ENCODE measurements at regions not wholly inside any gene's neighbourhood (a gene's known extent, or its start where the extent isn't known, plus 50 kb on each side); places are given as distances from the start of the nearest gene placed in this dataset.

DNA sequence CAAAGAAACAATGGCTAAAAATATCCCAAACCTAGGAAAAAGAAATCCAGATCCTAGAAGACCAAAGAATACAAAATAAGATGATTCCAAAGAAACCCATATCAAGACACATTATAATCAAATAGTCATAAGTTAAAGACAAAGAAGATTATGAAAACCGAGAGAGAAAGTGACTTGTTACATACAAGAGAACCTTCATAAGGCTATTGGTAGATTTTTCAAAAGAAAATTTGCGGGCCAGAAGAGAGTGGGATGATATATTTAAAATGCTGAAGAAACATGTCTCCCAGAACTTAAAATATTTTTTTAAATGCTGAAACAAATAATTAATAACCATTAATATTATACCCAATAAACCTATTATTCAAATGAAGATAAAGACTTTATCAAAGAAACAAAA, 687.3 kb downstream of the TLE4 start:
- peaks cover 0 to 15% of the 10 kb centered on the region in 2 experiments for H3K9me3 ChIP-seq (ENCODE audit: control insufficient read depth in 1 of 2, insufficient read depth in 1 of 2, low read length in 2 of 2)
- CTCF ChIA-PET, result no interaction called here
- POLR2A ChIA-PET, result no interaction called here
- H3K27ac Mint-ChIP-seq, result no peak overlapping the region
- H3K4me1 Mint-ChIP-seq (ENCODE audit: low read depth), result no peaks in the 10 kb centered on the region
- H3K27ac ChIP-seq (ENCODE audit: low read depth in 1 of 2, low read length in 2 of 2), result no peak overlapping the region
- DNase-seq (no peak), ATAC-seq (ENCODE audit: poor library complexity) (no peak)
- peaks cover 12% of the 10 kb centered on the region for H3K9me3 Mint-ChIP-seq
- no peaks in the 10 kb centered on the region for H3K27me3 ChIP-seq (ENCODE audit: control insufficient read depth in 1 of 2, insufficient read depth in 2 of 2, low read length in 2 of 2)
- H3K4me3 Mint-ChIP-seq, result no peak overlapping the region
- no peak overlapping the region for H3K4me3 ChIP-seq (ENCODE audit: low read length)
- TF ChIP-seq, protein P1, sequence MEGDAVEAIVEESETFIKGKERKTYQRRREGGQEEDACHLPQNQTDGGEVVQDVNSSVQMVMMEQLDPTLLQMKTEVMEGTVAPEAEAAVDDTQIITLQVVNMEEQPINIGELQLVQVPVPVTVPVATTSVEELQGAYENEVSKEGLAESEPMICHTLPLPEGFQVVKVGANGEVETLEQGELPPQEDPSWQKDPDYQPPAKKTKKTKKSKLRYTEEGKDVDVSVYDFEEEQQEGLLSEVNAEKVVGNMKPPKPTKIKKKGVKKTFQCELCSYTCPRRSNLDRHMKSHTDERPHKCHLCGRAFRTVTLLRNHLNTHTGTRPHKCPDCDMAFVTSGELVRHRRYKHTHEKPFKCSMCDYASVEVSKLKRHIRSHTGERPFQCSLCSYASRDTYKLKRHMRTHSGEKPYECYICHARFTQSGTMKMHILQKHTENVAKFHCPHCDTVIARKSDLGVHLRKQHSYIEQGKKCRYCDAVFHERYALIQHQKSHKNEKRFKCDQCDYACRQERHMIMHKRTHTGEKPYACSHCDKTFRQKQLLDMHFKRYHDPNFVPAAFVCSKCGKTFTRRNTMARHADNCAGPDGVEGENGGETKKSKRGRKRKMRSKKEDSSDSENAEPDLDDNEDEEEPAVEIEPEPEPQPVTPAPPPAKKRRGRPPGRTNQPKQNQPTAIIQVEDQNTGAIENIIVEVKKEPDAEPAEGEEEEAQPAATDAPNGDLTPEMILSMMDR (IDR thresholded peaks at IDR 0.05), result no peak
- intact Hi-C loops (cut with DNase I, micrococcal nuclease), result no loop called here
- no peaks in the 10 kb centered on the region for H3K36me3 ChIP-seq (ENCODE audit: insufficient read depth, low read length)
- H3K36me3 Mint-ChIP-seq (ENCODE audit: low read depth), result no peaks in the 10 kb centered on the region
- no peaks in the 10 kb centered on the region for H3K27me3 Mint-ChIP-seq
- no peaks in the 10 kb centered on the region for H3K4me1 ChIP-seq (ENCODE audit: insufficient read depth, low read length)

DNA sequence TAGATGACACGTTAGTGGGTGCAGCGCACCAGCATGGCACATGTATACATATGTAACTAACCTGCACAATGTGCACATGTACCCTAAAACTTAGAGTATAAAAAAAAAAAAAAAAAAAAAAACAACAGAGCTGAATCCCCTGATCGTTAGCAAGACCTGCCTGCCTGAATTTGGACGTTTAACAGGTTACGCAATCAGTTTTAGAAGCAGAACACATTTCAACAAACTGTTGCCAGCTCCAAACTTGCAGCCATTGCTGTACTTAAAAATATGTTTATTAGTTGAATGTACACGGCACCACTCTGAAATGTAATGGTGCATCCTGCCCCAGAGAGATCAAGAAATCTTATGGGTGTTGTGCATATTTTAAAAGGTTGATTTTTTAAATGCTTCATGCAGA, 680.0 kb downstream of the TLE4 start:
- ATAC-seq (ENCODE audit: poor library complexity), result no peak
- H3K9me3 Mint-ChIP-seq, result peaks cover 3% of the 10 kb centered on the region
- no peaks in the 10 kb centered on the region for H3K4me1 ChIP-seq (ENCODE audit: insufficient read depth, low read length)
- no peak for DNase-seq
- POLR2A ChIA-PET, result no interaction called here
- H3K36me3 ChIP-seq (ENCODE audit: insufficient read depth, low read length), result no peaks in the 10 kb centered on the region
- H3K36me3 Mint-ChIP-seq (ENCODE audit: low read depth), result no peaks in the 10 kb centered on the region
- no peak overlapping the region for H3K4me3 ChIP-seq (ENCODE audit: low read length)
- no peaks in the 10 kb centered on the region for H3K27me3 Mint-ChIP-seq
- no peaks in the 10 kb centered on the region for H3K27me3 ChIP-seq (ENCODE audit: control insufficient read depth in 1 of 2, insufficient read depth in 2 of 2, low read length in 2 of 2)
- no peaks in the 10 kb centered on the region for H3K4me1 Mint-ChIP-seq (ENCODE audit: low read depth)
- H3K4me3 Mint-ChIP-seq, result no peak overlapping the region
- no peak overlapping the region for H3K27ac ChIP-seq (ENCODE audit: low read depth in 1 of 2, low read length in 2 of 2)
- no peak overlapping the region for H3K27ac Mint-ChIP-seq
- CTCF ChIA-PET, result no interaction called here
- no peaks in the 10 kb centered on the region for H3K9me3 ChIP-seq (ENCODE audit: control insufficient read depth in 1 of 2, insufficient read depth in 1 of 2, low read length in 2 of 2)
- intact Hi-C loops (cut with DNase I, micrococcal nuclease), result no loop called here
- TF ChIP-seq, protein P1 (IDR thresholded peaks at IDR 0.05), result no peak

DNA sequence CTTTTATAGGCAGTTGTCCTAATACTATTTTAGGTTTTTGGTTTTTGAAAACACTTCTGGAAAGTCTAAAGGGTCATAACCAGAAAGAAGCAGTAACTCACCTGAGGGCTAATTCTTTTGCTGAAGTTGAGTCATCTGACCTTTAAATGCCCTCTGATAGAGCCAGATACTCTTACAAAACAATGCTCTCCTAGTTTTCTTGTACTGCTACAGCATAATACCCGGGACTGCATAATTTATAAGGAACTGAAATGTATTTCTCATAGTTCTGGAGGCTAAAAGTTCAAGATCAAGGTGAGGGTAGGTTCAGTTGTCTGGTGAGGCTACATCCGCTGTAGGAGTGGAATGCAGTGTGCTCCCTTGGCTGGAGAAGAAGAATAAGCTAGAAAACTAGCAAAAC, 670.3 kb downstream of the TLE4 start:
- no peaks in the 10 kb centered on the region for H3K4me1 Mint-ChIP-seq (ENCODE audit: low read depth)
- intact Hi-C loops (cut with DNase I, micrococcal nuclease), result no loop called here
- H3K36me3 Mint-ChIP-seq (ENCODE audit: low read depth), result no peaks in the 10 kb centered on the region
- TF ChIP-seq, protein P1 (IDR thresholded peaks at IDR 0.05), result no peak
- ChIA-PET CTCF (no interaction called here), POLR2A (interaction anchor here (0.6 kb wide), 1 partner anchor 1003 kb away, joined by 4 read pairs; no protein-coding TSS in a partner anchor)
- H3K27me3 Mint-ChIP-seq, result no peaks in the 10 kb centered on the region
- ATAC-seq (ENCODE audit: poor library complexity), result no peak
- no peak overlapping the region for H3K27ac ChIP-seq (ENCODE audit: low read depth in 1 of 2, low read length in 2 of 2)
- no peak overlapping the region for H3K4me3 ChIP-seq (ENCODE audit: low read length)
- H3K4me3 Mint-ChIP-seq, result no peak overlapping the region
- H3K4me1 ChIP-seq (ENCODE audit: insufficient read depth, low read length), result no peaks in the 10 kb centered on the region
- no peaks in the 10 kb centered on the region for H3K27me3 ChIP-seq (ENCODE audit: control insufficient read depth in 1 of 2, insufficient read depth in 2 of 2, low read length in 2 of 2)
- no peaks in the 10 kb centered on the region for H3K36me3 ChIP-seq (ENCODE audit: insufficient read depth, low read length)
- DNase-seq, result no peak
- no peak overlapping the region for H3K27ac Mint-ChIP-seq
- no peaks in the 10 kb centered on the region for H3K9me3 Mint-ChIP-seq
- H3K9me3 ChIP-seq (ENCODE audit: control insufficient read depth in 1 of 2, insufficient read depth in 1 of 2, low read length in 2 of 2), result peaks cover 0 to 15% of the 10 kb centered on the region in 2 experiments

Measured in CD4-positive, alpha-beta T cell (primary cell).